ENCODE measurements at regions not wholly inside any gene's neighbourhood (a gene's known extent, or its start where the extent isn't known, plus 50 kb on each side); places are given as distances from the start of the nearest gene placed in this dataset.

GRCh38 chr11:24091594-24091993 is 405.3 kb upstream of the LUZP2 start:
- no peaks in the 10 kb centered on the region for H3K36me3 ChIP-seq (replicated peaks in 1 of 2)
- H3K4me1 ChIP-seq (replicated peaks in 1 of 2) = no peaks in the 10 kb centered on the region
- no peak overlapping the region for H3K4me3 ChIP-seq
- intact Hi-C loops (cut with DNase I) = no loop called here
- H3K27ac ChIP-seq = no peak overlapping the region
- 84 to 92% (median 90%) methylated on average over 2 of the region's 2 CpGs for WGBS, 4 donors
- no peak for TF ChIP-seq POLR2A (IDR thresholded peaks at IDR 0.05)
- no peak for TF ChIP-seq CTCF (IDR thresholded peaks at IDR 0.05)
- no peaks in the 10 kb centered on the region for H3K9me3 ChIP-seq (replicated peaks in 1 of 3)
- no peak for DNase-seq
- no peaks in the 10 kb centered on the region for H3K27me3 ChIP-seq

DNA sequence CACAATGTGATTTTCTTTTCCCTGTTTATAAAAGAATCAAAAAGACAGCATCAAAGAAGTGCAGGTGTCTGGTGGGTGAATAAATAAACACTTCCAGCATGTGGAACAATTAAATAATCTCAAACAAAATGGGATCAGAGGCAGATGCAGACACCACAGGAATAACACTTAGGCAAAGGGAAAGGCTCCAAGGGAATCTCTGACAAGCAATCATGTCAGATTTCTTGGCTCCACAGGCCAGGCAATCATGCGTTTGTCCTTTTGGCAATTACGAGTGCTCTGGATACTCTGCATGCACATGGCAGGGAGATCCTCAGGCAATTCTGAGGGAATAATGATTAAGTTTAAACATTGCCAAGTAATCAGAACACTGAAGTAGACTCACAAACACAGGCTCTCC is 403.5 kb upstream of the LUZP2 start:
- no peak overlapping the region for H3K27ac ChIP-seq
- intact Hi-C loops (cut with DNase I) = no loop called here
- no peaks in the 10 kb centered on the region for H3K27me3 ChIP-seq
- no peaks in the 10 kb centered on the region for H3K4me1 ChIP-seq (replicated peaks in 1 of 2)
- 50 to 63% (median 57%) methylated on average over 2 of the region's 2 CpGs for WGBS, 4 donors
- H3K9me3 ChIP-seq (replicated peaks in 1 of 3) = peaks cover 0 to under 1% (median 0%) of the 10 kb centered on the region in 3 donors
- H3K4me3 ChIP-seq = no peak overlapping the region
- no peak for TF ChIP-seq CTCF (IDR thresholded peaks at IDR 0.05)
- TF ChIP-seq POLR2A (IDR thresholded peaks at IDR 0.05) = no peak
- no peak for DNase-seq
- H3K36me3 ChIP-seq (replicated peaks in 1 of 2) = no peaks in the 10 kb centered on the region

DNA sequence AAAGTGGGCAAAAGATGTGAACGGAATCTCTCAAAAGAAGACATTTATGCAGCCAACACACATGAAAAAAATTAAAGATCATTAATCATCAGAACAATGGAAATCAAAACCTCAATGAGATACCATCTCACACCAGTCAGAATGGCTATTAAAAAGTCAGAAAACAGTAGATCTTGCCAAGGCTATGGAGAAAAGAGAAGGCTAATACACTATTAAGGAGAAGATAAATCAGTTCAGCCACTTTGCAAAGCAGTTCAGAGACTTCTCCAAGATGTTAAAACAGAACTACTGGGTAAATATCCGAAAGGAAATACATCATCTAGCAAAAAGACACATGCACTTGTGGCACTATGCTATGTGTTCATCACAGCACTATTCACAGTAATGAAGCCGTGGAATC is 388.2 kb upstream of the LUZP2 start:
- TF ChIP-seq POLR2A (IDR thresholded peaks at IDR 0.05) (no peak), CTCF (IDR thresholded peaks at IDR 0.05) (no peak)
- intact Hi-C loops (cut with DNase I) = no loop called here
- Histone ChIP-seq H3K36me3 (replicated peaks in 1 of 2) (no peaks in the 10 kb centered on the region), H3K4me3 (no peak overlapping the region), H3K27me3 (no peaks in the 10 kb centered on the region), H3K9me3 (replicated peaks in 1 of 3) (no peaks in the 10 kb centered on the region), H3K4me1 (replicated peaks in 1 of 2) (no peaks in the 10 kb centered on the region), H3K27ac (no peak overlapping the region)
- DNase-seq = no peak
- 74 to 85% (median 78%) methylated on average over 3 of the region's 3 CpGs for WGBS, 4 donors

GRCh38 chr11:24122291-24122690 is 374.6 kb upstream of the LUZP2 start:
- no peak for DNase-seq
- Histone ChIP-seq H3K27ac (no peak overlapping the region), H3K36me3 (replicated peaks in 1 of 2) (no peaks in the 10 kb centered on the region), H3K9me3 (replicated peaks in 1 of 3) (no peaks in the 10 kb centered on the region), H3K4me1 (replicated peaks in 1 of 2) (no peaks in the 10 kb centered on the region), H3K27me3 (no peaks in the 10 kb centered on the region), H3K4me3 (no peak overlapping the region)
- 63 to 72% (median 67%) methylated on average over 3 of the region's 3 CpGs for WGBS, 4 donors
- intact Hi-C loops (cut with DNase I) = no loop called here
- TF ChIP-seq CTCF (IDR thresholded peaks at IDR 0.05) (no peak), POLR2A (IDR thresholded peaks at IDR 0.05) (no peak)
